GM12872 (cell line): ENCODE measurements at regions not wholly inside any gene's neighbourhood (a gene's known extent, or its start where the extent isn't known, plus 50 kb on each side); places are given as distances from the start of the nearest gene placed in this dataset.

ENCODE experiments used
- TF ChIP-seq, protein P1 (sequence below): IDR thresholded peaks from 3 replicates; pipeline ENCODE4 v1.5.1; 2011; ENCODE audit warnings: low read depth, mild to moderate bottlenecking, low read length, moderate library complexity; ENCODE audit not compliant: insufficient read depth

DNA sequence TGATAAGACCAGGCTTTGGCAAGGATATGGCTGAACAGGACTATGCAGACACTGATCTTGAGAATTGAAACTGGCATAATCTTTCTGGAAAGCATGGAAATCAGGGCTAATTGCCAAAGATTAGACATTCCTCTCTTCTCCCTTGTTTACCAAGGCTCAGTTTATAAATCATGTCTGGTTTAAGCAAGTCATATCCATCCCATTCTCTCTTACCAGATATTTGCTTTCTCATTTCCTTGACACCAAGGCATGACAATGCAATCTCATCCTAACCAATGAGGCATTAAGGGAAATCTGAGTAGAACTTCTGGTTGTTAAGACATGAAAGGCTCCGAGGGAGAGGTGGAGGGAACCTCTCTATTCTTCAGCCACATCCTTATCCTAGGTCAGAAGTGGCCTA is 110.3 kb upstream of the CEP85L start:
- TF ChIP-seq, protein P1, sequence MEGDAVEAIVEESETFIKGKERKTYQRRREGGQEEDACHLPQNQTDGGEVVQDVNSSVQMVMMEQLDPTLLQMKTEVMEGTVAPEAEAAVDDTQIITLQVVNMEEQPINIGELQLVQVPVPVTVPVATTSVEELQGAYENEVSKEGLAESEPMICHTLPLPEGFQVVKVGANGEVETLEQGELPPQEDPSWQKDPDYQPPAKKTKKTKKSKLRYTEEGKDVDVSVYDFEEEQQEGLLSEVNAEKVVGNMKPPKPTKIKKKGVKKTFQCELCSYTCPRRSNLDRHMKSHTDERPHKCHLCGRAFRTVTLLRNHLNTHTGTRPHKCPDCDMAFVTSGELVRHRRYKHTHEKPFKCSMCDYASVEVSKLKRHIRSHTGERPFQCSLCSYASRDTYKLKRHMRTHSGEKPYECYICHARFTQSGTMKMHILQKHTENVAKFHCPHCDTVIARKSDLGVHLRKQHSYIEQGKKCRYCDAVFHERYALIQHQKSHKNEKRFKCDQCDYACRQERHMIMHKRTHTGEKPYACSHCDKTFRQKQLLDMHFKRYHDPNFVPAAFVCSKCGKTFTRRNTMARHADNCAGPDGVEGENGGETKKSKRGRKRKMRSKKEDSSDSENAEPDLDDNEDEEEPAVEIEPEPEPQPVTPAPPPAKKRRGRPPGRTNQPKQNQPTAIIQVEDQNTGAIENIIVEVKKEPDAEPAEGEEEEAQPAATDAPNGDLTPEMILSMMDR = no peak

- TF ChIP-seq, protein P1 = no peak
These were observed 107.6 kb upstream of the CEP85L start for GRCh38 chr6:118758946-118759345.

DNA sequence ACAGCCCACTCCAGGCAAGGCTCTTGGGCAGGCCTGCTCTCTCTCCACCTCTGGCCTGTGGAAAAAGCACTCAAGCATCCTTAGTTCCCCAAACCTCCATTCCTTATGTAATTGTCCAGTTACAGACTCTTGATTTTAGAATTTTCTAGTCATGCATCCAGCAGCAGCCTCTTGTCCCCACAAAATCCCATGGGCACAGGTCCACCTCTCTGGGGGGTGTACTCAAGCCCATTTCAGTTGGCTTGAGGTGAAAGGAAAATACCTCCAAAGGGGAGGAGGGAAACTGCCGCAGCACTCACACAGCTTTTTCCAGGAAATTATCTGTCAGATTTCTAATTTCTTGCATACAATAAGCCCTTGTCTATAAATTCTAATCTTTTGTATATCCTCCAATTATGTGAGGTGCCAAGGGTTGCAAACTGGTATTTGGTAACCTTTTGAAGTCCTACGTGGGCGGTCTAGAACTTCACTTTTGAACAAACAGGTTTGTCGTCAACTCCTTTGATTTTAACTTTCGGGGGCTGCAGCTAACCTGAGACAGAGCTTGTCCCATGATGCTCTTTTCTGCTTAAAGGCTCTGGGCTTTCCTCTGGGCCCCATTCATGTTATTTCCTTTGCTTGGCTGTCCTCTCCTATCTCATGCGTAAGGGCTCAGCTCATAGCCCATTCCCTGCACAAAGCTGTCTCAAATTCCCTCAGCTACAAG is 104.7 kb upstream of the CEP85L start:
- TF ChIP-seq, protein P1 = no peak

- TF ChIP-seq, protein P1 = no peak
These were observed 101.4 kb upstream of the CEP85L start for GRCh38 chr6:118752803-118753202.

DNA sequence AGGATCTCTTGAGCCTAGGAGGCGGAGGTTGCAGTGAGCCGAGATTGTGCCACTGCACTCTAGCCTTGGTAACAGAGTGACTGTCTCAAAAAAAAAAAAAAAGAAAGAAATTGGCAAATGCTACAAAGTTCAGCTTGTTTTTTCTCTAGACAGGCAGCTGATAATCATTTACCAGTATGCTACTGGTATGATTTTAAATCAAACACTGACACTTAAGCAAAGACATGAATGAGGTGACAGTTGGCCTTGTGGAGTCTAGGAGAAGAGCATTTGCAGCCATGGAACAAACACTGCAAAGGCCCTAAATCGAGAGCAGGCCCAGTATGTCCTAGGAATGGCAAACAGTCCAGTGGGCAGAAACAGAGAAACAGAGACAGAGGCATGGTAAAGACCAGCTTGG is 99.7 kb upstream of the CEP85L start:
- TF ChIP-seq, protein P1 = no peak

GRCh38 chr6:118750143-118750542 is 98.8 kb upstream of the CEP85L start:
- TF ChIP-seq, protein P1 = no peak

- TF ChIP-seq, protein P1 = no peak
These were observed 97.1 kb upstream of the CEP85L start for GRCh38 chr6:118748311-118749062.
